NAMALWA (cell line): ENCODE measurements at regions not wholly inside any gene's neighbourhood (a gene's known extent, or its start where the extent isn't known, plus 50 kb on each side); places are given as distances from the start of the nearest gene placed in this dataset.
"Not testable (repeated sequence)": the region's sequence is repeated elsewhere in the genome, so short reads cannot be mapped to it uniquely, and the experiment has no call there.

Source experiments
- DNase-seq: peaks from one replicate; pipeline ENCODE4 v3.0.0-alpha.2; 2015; ENCODE audit warnings: low spot score

DNA sequence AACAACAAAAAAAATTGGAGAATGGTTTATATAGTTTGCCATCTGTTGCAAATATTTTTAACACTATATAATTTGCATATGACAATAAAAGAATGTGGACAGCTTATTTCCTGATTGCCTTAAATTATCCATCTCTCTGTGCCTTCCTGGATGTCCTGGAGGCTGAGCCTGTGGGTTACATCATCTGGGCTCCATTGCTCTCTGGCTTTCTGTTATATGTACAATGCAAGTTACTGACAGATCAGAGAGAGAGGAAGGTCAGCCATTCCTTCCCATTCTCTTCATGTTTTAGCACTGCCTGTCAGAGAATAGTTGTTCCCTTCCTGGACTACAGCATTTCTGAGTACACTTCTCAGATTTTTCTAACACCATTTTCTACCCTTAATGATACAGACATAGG is 758.3 kb upstream of the PCDH20 start:
- DNase-seq, result no peak

DNA sequence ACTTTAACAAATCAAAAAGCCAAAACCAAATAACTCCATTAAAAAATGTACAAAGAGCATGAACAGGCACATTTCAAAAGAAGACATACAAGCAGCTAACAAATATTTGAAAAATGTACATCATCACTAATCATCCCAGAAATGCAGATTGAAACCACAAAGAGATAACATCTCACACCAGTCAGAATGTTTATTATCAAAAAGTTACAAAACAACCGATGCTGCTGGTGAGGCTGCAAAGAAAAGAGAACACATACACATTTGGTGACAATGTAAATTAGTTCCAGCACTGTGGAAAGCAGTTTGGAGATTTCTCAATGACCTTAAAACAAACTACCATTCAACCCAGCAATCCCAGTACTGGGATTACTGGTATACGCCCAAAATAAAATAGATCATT is 756.0 kb upstream of the PCDH20 start:
- no peak for DNase-seq

DNA sequence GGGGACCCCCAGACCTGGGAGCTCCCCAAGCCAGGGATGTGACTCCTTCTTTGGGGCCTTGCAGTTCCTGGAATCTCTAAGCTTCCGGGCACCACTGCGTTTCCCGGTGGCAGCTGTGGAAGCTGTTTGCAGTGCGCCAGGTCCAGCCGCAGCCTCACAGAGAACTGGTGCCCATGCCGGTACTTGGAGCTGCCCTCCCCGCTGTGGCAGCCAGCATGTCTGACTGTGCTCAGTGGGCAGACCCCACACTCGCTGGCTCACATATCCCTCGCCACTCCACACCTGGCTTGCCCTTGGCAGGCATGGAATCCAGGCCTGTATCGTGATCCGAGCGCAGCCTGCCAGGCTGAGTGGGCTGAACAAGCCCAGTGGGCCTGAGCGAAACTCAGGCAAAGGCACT is 753.2 kb upstream of the PCDH20 start:
- no peak for DNase-seq

DNA sequence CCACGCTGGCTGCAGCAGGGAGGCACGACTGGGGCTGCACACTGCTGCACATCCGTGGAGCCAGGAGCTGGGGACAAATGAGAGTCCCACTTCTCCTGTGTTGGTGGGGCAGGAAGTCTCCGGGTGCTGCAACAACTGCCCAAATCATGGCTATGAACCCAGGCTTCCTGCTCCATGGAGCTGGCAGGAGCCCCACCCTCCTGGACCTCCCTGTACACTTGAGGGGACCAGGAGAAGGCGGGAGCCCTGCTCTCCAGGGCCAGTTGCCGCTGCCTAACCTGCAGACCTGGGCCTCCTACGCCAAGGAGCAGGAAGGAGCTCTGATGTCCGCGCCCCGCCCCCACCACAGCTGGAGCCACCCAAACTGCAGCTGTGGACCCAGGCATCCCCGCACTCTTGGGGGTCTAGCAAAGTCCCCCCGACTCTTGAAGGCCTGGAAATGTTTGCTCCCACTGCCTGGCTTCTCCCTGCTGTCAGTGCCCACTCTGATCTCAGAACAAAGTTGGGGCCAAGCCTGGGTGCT is 752.1 kb upstream of the PCDH20 start:
- no peak for DNase-seq

DNA sequence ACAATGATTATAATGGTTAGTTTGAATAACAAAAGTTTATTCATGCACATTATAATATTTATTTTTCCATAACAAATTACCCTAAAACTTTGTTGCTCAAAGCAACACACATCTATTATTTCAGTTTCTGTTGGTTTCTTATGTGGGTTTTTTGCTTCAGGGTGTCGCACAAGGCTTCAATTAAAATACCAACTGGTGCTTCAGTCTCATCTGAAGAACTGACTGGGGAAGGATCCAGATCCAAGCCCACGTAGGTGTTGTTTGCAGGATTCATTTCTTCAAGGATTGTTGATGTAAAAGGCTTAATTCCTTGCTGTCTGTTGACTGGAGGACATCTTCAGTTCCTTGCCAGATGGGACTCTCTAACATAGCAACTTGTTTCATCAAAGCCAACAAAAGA is 747.2 kb upstream of the PCDH20 start:
- no peak for DNase-seq

DNA sequence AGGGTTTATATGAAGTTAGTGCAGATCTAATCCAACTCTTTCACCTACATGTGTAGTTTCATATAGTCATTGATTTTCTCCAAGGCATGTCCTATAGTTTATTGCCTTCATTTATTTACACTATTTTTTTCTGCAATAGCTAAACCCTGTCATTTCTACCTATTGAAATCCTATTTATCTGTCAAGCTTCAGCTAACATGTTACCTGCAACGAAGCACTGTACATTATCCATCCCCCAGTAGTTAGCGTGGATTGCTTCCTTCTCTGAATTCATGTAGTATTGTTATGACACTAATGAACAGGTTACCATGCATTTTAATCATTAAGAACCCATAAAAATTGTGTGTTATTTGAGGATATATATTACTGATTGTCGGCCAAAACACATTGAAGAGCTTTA is 742.9 kb upstream of the PCDH20 start:
- DNase-seq, result no peak

DNA sequence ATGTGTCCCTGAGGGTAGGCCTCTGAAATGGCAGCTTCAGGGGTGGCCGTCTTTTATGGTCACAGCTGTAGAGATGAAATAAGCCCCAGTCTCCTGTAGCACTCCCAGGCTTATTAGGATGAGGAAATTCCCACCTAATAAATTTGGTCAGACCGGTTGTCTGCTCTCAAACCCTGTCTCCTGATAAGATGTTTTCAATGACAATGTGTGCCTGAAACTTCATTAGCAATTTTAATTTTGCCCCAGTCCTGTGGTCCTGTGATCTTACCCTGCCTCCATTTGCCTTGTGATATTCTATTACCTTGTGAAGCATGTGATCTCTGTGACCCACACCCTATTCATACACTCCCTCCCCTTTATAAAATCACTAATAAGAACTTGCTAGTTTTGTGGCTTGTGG is 736.1 kb upstream of the PCDH20 start:
- DNase-seq, result not testable (repeated sequence)

DNA sequence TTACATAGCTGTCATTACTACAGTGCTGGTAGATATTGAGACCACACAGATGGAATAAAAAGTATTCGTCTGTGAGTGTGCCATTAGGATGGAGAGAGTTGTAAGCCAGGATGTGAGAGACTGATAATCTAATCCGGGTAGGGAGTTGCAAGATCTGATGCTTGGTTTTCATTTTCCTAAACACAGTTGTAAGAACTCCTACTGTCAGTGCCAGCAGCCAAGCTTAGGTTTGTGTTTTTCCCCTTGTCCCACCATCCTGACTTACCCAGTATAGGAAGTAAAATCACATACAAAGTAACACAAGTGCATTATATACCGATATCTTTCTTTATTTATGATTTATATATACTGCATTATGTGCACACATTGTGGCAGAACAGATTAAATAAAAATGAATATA is 726.4 kb upstream of the PCDH20 start:
- no peak for DNase-seq

DNA sequence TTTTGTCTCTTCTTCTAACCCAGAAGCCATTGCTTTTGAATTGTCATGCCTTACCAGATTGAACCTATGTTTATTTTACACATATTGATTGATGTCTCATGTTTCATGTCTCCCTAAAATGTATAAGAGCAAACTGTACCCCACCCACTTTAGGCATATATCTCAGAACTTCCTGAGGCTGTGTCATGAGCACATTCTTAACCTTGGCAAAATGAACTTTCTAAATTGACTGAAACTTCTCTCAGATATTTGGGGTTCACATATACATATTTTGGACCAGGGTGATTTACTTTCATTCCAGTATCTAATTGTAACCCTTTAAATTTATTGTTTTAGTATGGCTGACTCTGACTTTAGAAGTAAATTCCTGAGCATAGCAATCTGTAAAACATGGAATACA is 723.9 kb upstream of the PCDH20 start:
- no peak for DNase-seq

DNA sequence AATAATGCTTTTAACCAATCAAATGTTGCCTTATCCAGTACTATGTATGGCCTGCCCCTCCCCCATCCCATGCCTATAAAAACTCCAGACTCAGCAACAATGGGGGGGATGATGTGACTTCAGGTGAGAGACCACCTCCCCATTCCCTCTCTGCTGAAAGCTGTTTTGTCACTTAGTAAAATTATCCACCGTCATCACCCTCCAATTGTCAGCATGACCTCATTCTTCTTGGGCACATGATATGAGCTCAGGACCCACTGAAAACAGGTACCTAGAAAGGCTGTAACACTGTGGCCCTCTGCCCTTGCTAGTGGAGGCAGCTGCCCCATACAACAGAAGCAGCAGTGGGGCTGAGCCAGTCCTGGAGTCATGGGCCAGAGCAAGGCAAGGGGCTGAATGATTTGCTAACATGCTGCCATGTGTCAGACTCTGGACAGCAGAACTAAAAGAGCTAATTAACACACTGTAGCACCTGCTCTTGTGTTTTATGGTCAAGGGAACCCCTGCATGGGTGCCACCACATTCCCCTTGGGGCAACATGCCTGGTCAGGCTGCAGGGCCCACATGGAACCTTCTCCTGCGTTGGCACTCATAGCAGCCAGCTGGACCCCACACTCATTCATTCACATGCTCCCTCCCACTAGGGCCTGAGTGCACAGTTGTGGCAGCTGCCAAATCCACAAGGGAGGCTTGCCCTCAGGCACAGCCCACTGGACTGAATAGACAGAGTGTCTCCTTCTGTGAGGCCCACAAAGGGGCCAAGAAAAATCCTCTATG is 722.2 kb upstream of the PCDH20 start:
- no peak for DNase-seq

DNA sequence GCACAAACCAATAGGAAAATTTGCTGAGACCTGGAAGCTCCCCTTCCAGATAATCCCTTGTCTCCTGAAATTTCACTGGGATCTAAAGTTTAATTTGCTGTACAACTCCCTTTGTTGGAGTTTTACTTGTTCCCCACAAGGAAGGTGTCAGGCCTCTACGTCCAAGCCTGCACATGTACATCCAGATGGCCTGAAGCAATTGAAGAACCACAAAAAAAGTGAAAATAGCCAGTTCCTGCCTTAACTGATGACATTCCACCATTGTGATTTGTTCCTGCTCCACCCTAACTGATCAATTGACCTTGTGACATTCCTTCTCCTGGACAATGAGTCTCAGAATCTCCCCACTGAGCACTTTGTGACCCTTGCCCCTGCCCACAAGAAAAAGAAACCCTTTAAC is 716.0 kb upstream of the PCDH20 start:
- DNase-seq, result no peak

DNA sequence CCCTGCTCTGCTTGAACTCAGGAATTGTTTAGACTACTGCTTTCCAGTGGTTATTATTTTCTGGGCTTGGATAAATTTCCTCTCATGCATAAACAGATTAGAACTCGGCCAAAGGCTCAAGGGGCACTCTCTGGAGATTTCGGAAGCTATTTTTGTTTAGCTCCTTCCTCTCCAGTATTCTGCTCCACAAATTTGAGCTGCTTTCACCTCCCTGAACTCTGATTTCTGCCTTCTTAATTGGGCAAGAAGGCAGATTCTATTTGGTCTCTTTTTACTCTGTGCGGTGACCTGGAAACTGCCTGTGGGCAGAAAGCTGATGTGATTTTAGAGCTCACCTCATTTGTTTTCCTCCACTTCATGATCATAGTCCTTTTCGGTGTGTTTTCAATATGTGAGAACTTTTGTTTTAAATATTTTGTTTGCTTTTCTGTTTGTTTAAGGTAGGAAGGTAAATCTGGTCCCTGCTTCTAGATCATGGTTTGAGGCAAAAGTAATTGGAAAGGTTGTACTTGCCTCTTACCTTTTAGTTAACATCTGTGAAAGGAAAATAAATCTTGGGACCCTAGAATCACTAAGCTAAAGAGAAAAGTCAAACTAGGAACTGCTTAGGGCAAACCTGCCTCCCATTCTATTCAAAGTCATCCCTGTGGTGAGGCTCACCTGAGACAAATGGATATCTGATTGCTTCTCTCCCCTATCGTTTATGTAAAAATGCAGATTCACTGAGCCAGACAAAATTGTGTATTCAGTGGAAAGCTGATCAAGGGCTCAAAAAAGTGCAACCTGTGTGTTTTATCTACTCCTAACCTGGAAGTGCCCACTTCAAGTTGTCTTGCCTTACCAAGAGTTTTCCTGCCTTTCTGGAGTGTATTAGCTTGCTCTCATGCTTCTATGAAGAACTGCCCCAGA is 714.7 kb upstream of the PCDH20 start:
- no peak for DNase-seq

DNA sequence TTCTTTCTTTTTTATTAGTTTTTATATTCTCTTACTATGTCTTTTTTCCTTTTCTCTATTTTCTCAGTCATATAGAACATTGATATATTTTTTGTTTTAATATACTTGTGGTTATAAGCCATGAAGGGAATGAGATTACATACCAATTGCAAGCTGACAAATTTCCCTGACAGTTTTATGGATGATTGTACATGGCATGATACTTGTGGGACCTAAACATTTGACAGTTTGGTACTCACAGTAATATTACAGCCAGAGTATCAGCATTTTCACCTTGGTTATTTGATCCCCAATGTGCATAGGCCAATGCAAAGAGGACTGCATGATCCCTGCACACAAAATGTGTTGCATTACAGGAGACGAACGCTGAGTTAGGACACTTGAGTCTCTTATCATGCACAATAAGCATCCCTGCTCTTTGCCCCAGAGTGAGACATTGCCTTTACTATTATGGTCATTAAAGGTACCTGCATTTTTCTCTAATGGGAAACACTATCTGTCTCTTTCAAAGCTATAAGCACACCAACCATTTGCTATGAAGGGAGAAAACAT is 713.4 kb upstream of the PCDH20 start:
- DNase-seq, result no peak

DNA sequence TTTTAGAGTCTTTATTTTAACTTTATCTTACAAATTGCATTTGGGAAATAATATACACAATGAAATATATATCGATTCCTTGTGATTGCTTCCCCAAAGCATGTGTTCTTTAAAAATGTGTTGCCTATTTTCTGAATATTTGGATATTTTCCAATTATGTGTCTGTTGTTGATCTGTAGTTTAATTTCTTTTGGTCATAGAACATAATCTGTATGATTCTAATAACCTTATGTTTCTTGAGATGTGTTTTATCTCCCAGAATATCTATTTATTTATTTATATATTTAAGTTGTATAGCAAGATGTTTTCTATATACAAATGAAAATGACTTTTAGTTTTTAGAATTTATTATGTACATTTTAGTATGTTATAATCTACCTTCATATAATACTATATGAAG is 710.8 kb upstream of the PCDH20 start:
- DNase-seq, result no peak

DNA sequence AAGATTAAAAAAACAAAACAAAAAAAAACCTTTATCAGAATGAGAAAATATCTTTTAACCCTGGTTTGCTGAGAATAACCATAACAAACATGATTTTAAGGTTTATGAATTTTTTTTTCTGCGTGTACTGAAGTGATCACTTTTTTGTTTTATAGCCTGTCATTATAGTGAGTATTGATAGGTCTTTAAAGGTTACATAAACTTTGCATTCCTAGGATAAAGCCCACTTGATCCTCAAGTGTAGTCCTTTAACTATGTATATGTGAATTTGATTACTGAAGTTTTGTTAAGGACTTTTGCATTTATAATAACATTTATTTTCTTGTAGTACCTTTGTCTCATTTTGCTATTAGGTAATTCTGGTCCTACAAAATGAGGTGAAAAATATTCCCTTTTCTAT is 709.8 kb upstream of the PCDH20 start:
- DNase-seq, result no peak

DNA sequence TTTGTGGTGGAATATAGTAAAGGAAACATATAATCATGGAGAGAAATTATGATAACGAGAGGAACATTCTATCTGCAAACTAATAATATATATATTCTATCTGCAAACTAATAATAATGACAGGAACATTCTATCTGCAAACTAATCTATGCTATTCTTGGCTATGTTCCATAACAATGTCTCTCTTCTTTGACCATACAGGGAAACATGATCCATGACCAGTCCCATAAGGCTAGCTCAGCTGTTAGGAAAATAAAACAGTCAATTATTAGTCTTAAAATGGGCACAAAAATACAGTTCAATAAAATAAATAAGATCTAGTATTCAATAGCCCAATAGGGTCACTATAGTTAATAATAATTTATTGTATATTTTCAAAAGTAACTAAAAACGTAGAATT is 707.8 kb upstream of the PCDH20 start:
- no peak for DNase-seq

DNA sequence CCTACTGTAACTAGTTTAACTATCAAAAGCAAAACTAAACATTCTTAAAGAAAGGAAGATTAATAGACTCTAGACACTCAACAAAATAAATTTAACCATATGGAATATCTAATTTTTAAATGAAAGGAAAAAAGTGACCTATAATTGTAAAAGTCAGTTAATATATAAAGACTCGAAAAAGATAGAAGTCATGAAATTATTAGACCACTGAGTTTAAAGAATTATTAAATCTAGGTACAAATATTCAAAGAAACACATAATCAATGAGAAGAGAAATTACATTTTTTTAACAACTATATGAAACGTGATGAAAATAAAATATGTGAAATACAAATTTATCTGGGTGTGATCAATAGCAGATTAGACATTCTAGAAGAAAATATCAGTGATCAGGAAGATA is 706.8 kb upstream of the PCDH20 start:
- no peak for DNase-seq

DNA sequence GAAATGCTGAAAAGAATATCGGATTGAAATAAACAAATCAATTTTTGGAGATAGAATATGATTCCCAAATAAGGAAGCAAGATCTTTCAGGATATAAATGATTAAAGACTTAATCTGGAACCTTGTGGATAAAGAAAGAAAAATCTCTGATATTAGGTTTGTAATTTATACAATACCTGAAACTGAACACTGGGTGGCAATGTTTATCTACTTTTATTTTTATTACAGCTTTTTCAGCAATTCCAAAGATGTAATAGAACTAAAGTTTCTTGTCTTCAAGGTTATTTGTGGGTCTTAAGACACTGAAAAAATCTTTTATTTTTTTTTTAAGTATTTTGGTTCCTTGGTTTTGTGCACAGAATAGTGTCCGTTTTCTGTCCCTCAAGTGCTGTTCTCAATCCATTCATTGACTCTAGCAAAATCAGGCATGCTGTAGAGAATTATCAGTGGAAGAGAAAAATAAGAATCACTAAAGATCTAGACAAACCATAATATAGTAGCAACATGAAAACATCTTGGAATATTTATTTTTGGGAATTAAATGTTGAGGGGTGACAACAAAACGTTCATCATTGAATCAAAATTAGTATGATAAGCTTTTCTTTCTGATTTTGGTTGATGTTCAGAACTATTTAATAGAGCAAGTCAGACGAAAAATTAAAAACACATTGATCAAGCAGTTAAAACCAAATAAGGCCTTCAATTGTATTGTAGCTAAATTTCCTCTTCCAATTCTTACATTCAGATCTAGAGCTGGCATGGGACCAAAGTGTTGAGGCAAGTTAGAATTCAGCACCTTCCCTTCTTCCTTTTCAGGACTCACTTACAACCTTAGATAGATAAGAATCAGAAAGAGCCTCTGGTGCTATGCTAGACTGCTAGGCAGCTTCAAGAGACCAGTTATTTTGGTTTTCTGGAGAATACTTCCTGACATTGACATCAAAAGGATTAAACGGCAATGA is 704.4 kb upstream of the PCDH20 start:
- peak; percentile 74 for DNase-seq

DNA sequence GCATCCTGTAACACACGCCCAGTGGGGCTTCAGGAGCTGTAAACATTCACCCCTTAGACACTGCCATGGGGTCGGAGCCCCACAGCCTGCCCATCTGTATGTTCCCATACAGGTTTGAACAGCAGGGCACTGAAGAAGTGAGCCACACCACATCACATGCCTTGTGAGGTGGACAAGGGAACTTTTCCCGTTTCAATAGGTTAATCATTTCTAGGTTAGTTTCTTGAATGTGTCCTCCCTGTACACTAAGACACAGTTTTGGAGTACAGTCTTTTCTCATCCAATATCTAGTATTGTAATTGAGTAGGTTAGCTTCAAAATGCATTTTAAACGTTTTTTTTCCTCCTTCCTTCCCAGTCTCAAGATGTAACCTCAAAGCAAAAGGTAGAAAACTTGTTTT is 700.2 kb upstream of the PCDH20 start:
- no peak for DNase-seq

DNA sequence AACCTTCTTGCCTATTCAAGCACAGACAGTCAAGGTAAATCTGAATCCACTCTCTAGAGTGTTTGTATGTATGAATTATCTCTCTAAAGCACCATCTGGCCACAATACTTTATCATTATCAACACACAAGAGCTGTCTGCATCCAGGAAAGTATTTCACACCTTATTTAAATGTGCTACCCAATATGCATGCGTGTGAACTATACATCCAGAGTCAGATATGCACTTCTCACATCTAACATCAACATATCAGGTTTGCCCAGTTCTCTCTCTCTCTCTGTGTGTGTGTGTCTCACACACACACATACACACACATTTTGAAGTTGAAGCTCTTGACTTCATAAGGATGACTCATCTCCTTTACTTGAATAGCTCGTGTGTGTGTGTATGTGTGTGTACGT is 697.5 kb upstream of the PCDH20 start:
- no peak for DNase-seq

DNA sequence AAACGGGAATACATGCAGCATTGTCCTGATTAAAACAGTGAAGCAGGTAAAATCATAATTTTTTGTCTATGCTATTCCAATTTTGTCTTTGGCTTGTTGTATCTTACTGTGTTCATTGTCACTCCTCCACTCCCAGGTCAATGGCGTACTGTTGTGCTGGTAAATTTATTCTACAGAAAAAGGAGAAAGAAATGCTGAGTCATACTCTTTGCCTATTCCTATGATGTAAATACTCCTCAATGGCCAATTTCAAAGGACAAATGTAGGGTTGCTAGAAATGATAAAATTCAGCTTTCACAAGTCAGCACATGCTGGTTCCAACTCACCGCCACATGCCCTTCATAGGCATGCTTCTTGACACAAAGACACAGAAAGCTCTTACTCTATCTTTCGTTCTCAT is 694.4 kb upstream of the PCDH20 start:
- no peak for DNase-seq

DNA sequence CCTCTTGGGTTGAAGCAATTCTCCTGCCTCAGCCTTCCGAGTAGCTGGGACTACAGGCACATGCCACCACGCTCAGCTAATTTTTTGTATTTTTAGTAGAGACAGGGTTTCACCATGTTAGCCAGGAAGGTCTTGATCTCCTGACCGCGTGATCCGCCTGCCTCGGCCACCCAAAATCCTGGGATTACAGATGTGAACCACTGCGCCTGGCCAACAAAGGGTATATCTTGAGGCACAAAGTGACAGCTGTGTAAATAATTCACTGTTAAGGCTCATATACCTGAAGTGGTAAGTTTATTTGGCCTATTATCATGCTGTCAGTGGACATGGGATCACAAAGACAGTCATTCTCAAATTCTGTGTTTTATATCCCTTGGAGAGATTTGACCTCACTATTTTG is 688.5 kb upstream of the PCDH20 start:
- not testable (repeated sequence) for DNase-seq
